ENCODE measurements at regions not wholly inside any gene's neighbourhood (a gene's known extent, or its start where the extent isn't known, plus 50 kb on each side); places are given as distances from the start of the nearest gene placed in this dataset.

DNA sequence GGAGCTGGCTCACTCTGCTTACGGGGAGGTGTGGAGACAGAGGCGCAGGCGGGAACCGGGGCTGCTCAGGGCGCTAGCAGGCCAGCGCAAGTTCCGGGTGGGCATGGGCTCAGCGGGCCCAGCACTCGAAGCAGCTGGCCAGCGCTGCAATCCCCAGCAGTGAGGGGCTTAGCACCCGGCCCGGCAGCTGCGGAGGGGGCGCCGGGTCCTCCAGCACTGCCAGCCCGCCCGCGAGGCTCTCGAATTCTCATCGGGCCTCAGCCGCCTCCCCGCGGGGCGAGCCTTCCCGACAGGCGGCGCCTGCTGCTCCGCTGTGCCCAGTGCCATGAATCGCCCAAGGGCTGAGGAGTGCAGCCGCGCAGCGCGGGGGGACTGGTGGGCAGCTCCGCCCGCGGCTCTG, 78.6 kb upstream of the MITF start:
- CTCF ChIA-PET, result interaction anchor here (1.4 to 1.5 kb wide), 3 partner anchors 11 to 251 kb away, joined by 3 to 7 read pairs (median 3); no protein-coding TSS in a partner anchor

GRCh38 chr3:69659180-69659910, 79.9 kb upstream of the MITF start:
- no peak for ATAC-seq
- WGBS (ENCODE audit: missing lambda C conversion rate), result 63% methylated on average over 9 of the region's 9 CpGs
- no peak for DNase-seq (ENCODE audit: low read depth in 1 of 2, low spot score in 1 of 2)
- TF ChIP-seq EP300 (IDR thresholded peaks at IDR 0.05) (no peak), ZNF302 (CRISPR knock-in tag; IDR thresholded peaks at IDR 0.05) (no peak), JUN (IDR thresholded peaks at IDR 0.05) (no peak), HES2 (IDR thresholded peaks at IDR 0.05) (no peak), KDM1A (IDR thresholded peaks at IDR 0.05; ENCODE audit: low read depth) (no peak), EHF (CRISPR knock-in tag; IDR thresholded peaks at IDR 0.05) (no peak)
- TF ChIP-seq, protein P1, sequence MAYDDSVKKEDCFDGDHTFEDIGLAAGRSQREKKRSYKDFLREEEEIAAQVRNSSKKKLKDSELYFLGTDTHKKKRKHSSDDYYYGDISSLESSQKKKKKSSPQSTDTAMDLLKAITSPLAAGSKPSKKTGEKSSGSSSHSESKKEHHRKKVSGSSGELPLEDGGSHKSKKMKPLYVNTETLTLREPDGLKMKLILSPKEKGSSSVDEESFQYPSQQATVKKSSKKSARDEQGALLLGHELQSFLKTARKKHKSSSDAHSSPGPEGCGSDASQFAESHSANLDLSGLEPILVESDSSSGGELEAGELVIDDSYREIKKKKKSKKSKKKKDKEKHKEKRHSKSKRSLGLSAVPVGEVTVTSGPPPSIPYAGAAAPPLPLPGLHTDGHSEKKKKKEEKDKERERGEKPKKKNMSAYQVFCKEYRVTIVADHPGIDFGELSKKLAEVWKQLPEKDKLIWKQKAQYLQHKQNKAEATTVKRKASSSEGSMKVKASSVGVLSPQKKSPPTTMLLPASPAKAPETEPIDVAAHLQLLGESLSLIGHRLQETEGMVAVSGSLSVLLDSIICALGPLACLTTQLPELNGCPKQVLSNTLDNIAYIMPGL (CRISPR knock-in tag; IDR thresholded peaks at IDR 0.05; ENCODE audit: borderline replicate concordance), result no peak
- H3K9me3 ChIP-seq, result no peaks in the 10 kb centered on the region
- ChIA-PET CTCF (interaction anchor here (0.5 to 1.4 kb wide), 3 partner anchors 32 to 1573 kb away, joined by 3 to 4 read pairs (median 3); no protein-coding TSS in a partner anchor), POLR2A (no interaction called here)
- no peak overlapping the region for H3K4me2 ChIP-seq
- H3K4me3 ChIP-seq, result no peak overlapping the region
- no peak for FAIRE-seq
- H3K4me1 ChIP-seq, result peaks cover under 1% of the 10 kb centered on the region; the same call in 1 of the 3 replicates
- H3K27ac ChIP-seq, result no peak overlapping the region

More for the DNA sequence above, 78.6 kb upstream of the MITF start:
- POLR2A ChIA-PET, result no interaction called here
- ATAC-seq (no peak), DNase-seq (ENCODE audit: low read depth in 1 of 2, low spot score in 1 of 2) (no peak), FAIRE-seq (no peak)
- no peak overlapping the region for H3K4me2 ChIP-seq
- TF ChIP-seq ZFP36 (IDR thresholded peaks at IDR 0.05; ENCODE audit: borderline replicate concordance, partially characterized antibody), result no peak
- TF ChIP-seq HOXA7 (CRISPR knock-in tag; IDR thresholded peaks at IDR 0.05), result no peak
- no peak for TF ChIP-seq RARB (CRISPR knock-in tag; IDR thresholded peaks at IDR 0.05)
- TF ChIP-seq POLR2AphosphoS2 (conservative IDR thresholded peaks at IDR 0.05; ENCODE audit: low read length), result no peak
- no peak for TF ChIP-seq BCL3 (IDR thresholded peaks at IDR 0.05)
- no peak for TF ChIP-seq KDM5A (IDR thresholded peaks at IDR 0.05)
- TF ChIP-seq ZNF302 (CRISPR knock-in tag; IDR thresholded peaks at IDR 0.05), result no peak
- TF ChIP-seq RAD21 (conservative IDR thresholded peaks at IDR 0.05 in 1 of 2, IDR thresholded peaks at IDR 0.05 in 1 of 2), result no peak
- TF ChIP-seq, protein P2, sequence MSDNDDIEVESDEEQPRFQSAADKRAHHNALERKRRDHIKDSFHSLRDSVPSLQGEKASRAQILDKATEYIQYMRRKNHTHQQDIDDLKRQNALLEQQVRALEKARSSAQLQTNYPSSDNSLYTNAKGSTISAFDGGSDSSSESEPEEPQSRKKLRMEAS (IDR thresholded peaks at IDR 0.05), result no peak
- TF ChIP-seq, protein P3, sequence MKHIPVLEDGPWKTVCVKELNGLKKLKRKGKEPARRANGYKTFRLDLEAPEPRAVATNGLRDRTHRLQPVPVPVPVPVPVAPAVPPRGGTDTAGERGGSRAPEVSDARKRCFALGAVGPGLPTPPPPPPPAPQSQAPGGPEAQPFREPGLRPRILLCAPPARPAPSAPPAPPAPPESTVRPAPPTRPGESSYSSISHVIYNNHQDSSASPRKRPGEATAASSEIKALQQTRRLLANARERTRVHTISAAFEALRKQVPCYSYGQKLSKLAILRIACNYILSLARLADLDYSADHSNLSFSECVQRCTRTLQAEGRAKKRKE (CRISPR knock-in tag; IDR thresholded peaks at IDR 0.05; ENCODE audit: low read depth), result no peak
- no peak for TF ChIP-seq ZC3H11A (IDR thresholded peaks at IDR 0.05)
- TF ChIP-seq MYC (IDR thresholded peaks at IDR 0.05; ENCODE audit: borderline replicate concordance, low read length), result no peak
- TF ChIP-seq HES2 (IDR thresholded peaks at IDR 0.05), result no peak
- no peak for TF ChIP-seq EHF (CRISPR knock-in tag; IDR thresholded peaks at IDR 0.05)
- TF ChIP-seq CTCF (IDR thresholded peaks at IDR 0.05), result no peak
- no peak for TF ChIP-seq MAFK (IDR thresholded peaks at IDR 0.05; ENCODE audit: partially characterized antibody)
- no peaks in the 10 kb centered on the region for H3K9me3 ChIP-seq
- no peak overlapping the region for H3K27ac ChIP-seq
- WGBS (ENCODE audit: missing lambda C conversion rate), result 94% methylated on average over 3 of the region's 36 CpGs
- H3K4me3 ChIP-seq, result no peak overlapping the region
- peaks cover 13% of the 10 kb centered on the region for H3K4me1 ChIP-seq
